Spleen (tissue), 7 donors: ENCODE measurements at regions not wholly inside any gene's neighbourhood (a gene's known extent, or its start where the extent isn't known, plus 50 kb on each side); places are given as distances from the start of the nearest gene placed in this dataset.

Experiments
- POLR2A ChIP-seq, 3 donors: fragments of 450-650 bp; IDR thresholded peaks; one replicate each; pipeline ENCODE4 v1.5.1; 2017; ENCODE audit warnings: antibody characterized with exemption in 3 of 3, mild to moderate bottlenecking in 1 of 3
- TF ChIP-seq, protein P1 (sequence below), 11 experiments: fragments of 200-600 bp in 7 of 11; fragments of 450-650 bp in 4 of 11; sonication (generic) in 4 of 11; IDR thresholded peaks in 8 of 11; conservative IDR thresholded peaks in 3 of 11; 1 replicate in 7 of 11; 2 replicates in 4 of 11; pipeline versions ENCODE4 v1.4.0 to v1.8.0; 2016 to 2021; ENCODE audit warnings: antibody characterized with exemption in 11 of 11, inconsistent platforms in 4 of 11, mild to moderate bottlenecking in 1 of 11
- donor health status: DM: no; HTN: no; CAD: no; lungs with moderate emphysema.
- donor health status: DM: no; HTN: no; CAD: no.
- donor health status: DM: no; HTN: no; CAD: no.

DNA sequence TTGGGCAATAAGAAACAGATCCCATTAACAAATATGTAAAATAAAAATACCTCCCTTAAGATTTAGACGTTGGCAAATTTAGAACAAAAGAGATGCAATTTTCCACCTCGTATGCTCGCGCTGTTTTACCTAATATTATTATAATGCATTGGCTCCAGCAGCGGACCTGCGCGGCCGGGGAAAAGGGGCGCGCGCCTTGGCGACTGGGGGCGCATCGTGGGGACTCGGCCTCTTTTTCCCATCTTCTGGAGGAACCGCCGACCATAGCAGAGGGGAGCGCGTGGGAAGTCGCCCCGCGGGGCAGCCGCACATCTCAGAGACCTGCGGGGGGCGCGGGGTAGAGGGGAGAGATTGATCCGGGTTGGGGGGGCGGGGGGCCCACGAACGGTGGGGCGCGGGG is 139.4 kb upstream of the MKI67 start:
- no peak for TF ChIP-seq POLR2A (IDR thresholded peaks at IDR 0.05)
- TF ChIP-seq, protein P1, sequence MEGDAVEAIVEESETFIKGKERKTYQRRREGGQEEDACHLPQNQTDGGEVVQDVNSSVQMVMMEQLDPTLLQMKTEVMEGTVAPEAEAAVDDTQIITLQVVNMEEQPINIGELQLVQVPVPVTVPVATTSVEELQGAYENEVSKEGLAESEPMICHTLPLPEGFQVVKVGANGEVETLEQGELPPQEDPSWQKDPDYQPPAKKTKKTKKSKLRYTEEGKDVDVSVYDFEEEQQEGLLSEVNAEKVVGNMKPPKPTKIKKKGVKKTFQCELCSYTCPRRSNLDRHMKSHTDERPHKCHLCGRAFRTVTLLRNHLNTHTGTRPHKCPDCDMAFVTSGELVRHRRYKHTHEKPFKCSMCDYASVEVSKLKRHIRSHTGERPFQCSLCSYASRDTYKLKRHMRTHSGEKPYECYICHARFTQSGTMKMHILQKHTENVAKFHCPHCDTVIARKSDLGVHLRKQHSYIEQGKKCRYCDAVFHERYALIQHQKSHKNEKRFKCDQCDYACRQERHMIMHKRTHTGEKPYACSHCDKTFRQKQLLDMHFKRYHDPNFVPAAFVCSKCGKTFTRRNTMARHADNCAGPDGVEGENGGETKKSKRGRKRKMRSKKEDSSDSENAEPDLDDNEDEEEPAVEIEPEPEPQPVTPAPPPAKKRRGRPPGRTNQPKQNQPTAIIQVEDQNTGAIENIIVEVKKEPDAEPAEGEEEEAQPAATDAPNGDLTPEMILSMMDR (IDR thresholded peaks at IDR 0.05 in 8 of 11, conservative IDR thresholded peaks at IDR 0.05 in 3 of 11) = no peak
